Stimulated activated CD4-positive, alpha-beta T cell treated with anti-CD3 and anti-CD28 coated beads, Interleukin-4, amount 100 ng/mL, for 24 hours (primary cell): ENCODE measurements at regions not wholly inside any gene's neighbourhood (a gene's known extent, or its start where the extent isn't known, plus 50 kb on each side); places are given as distances from the start of the nearest gene placed in this dataset.
"Not testable (repeated sequence)": the region's sequence is repeated elsewhere in the genome, so short reads cannot be mapped to it uniquely, and the experiment has no call there.

Experiments used
- DNase-seq: peaks from one replicate; pipeline ENCODE4 v3.0.0-alpha.2; 2020

DNA sequence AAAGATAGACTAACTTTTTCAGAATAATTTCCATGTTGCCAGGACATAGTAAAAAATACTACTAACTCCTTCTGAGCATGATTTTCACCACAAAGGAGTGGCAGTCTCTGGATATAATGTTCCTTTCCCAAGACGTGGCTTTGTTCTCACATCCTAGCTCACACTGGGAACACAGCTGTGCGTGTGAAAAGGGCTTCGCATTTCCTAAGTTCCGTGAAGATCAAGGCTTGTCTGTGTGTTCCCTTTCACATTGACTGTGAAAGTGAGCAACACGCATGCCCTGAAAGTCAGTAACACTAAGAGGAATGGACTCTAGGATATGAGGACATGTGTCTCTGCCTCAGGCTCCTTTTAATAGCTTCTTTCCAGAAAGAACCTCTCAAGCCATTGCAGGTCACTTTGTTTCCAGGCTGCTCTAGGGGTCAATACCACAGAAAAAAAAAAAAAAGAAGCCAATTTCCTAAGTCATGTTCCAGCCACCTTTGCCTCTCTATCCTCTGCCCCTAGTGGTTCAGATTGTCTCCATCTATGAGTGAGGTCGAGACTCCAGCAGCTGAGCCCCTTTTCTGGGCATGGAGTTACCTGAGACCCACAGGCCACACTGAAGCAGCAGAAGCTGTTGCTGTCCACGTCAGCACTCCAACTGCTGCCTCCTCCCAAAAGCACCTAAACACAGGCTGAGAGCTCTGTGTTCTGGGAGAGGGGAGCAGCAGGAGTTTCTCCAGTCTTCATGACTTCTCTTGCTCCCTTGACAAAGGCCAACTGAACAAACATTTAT is 355.9 kb downstream of the RSL24D1 start:
- no peak for DNase-seq

DNA sequence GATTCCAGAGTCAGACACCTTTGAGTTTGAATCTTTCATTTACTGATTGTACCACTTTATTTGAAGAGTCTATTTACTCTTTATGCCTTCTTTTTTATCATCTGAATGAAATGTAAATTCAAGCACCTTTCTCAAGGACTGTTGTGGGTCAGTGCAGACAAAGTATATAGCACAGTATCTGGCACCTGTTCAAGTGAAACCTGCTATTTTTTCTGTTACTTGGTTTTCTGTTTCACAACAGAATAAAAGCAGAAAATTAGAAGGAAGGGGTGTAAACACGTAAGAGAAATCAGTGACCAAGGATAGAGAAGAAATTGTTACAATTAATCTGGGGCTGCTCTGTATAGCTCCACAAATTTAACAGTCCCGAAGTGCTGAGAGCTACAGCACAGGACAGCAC is 357.4 kb downstream of the RSL24D1 start:
- DNase-seq: no peak

DNA sequence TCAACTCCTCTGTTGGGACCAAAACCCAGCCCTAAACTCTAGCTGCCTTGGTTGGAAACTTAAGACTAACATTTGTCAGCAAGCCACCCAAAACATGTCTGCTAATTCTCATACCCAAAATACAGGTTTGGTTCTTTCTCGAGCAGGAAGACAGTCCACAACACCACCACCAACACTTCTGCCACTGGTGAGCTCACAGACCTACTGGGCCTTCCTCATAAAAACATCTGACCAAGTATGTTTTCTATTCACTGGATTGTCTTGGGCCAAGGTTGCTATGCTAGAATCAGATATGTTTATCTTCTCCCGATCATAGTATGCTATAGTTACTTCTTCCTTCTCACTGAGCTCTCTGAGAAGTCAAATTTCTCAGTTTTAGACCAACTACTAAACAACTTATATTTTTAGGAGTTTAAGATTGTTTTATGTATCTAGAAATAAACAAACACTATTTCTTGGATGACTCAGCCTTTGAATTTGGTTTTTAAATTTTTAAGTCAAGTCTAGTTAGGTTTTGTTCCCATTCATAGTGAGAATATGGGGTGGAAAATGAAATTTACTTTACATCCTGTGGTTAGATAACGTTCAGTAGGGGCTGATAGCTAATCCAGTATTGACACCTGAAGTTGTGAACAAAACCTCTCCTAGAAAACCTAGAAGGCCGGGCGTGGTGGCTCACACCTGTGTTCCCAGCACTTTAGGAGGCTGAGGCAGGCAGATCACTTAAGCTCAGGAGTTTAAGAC is 360.5 kb downstream of the RSL24D1 start:
- no peak for DNase-seq

DNA sequence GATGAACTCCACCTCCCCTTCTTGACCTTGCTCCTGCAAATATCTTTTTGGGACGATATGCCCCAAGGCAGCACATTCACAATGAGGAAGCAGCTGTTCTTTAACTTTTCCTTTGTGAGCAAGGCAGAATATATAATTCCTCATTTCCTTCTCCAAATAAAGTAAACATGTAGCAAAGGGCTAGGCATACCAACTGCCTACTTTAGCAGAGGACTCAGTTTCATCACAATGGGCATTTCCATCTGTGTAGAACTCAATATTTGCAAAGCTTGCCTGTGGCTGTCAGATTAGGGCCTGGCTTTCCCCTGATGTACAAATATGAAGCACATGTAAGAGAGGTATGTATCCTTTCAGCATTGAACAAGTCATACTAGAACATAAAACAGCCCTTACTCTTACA is 366.9 kb downstream of the RSL24D1 start:
- DNase-seq: no peak

DNA sequence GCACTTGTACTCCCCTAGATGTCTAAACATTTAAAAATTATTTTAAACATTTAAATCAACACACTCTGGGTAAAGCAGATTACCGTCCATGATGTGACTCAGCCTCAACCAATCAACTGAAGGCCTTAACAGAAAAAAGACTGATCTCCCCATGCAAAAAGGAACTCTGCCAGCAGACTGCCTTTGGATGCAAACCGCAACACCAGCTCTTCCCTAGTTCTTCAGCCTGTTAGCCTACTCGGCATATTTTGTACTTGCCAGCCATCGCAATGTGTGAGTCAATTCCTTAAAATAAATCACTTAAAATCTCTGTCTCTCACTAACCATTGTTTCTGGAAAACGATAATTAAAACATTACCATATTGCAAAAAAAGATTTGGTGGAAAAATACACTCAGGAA is 375.9 kb downstream of the RSL24D1 start:
- DNase-seq: no peak

DNA sequence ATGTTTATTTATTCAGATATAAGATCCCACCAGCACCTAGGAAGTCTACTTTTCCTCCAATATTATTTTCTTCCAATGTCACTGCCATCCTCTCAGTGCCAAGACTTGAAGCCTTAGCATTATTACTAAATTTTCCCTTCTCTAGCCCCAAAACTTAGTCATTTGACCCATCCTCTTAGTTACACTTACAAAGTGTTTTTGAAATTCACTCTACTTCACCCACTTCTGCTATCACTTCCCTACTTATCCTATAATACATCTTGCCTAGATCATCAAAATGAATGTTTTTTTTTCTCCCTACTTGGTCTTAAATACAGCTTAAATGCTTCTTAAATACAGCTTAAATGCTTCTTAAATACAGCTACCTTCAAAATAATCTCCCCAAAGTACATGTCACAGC is 376.6 kb downstream of the RSL24D1 start:
- no peak for DNase-seq

DNA sequence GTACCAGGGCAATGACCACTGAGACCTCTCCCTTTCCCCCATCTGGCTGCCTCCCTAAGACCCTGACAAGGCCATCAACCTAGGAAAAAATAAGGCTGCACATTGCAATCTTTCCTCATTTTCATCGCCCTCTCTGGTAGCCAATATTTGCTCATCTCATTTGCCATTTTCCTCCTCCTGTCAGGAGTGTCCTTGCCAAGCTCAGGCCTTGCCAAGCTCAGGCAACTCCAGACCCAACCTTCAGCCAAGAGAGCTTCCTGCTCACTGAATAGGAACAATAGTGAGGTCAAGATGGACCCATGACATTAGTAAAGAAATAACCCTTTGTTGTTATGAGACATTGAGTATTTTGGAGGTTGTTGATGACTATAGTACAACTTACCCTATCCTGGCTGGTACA is 380.3 kb downstream of the RSL24D1 start:
- DNase-seq: no peak

DNA sequence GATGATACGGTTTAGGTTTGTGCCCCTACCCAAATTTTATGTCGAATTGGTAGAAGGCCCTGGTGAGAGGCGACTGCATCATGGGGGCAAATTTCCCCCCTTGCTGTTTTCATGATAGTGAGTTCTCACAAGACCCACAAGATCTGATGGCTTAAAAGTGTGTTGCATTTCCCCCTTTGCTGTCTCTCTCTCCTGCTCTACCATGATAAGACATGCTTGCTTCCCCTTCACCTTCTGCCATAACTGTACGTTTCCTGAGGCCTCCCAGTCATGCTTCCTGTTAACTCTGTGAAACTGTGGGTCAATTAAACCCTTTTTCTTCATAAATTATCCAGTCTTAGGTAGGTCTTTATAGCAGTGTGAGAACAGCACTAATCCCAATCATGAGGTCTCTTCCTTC is 381.2 kb downstream of the RSL24D1 start:
- DNase-seq: no peak

DNA sequence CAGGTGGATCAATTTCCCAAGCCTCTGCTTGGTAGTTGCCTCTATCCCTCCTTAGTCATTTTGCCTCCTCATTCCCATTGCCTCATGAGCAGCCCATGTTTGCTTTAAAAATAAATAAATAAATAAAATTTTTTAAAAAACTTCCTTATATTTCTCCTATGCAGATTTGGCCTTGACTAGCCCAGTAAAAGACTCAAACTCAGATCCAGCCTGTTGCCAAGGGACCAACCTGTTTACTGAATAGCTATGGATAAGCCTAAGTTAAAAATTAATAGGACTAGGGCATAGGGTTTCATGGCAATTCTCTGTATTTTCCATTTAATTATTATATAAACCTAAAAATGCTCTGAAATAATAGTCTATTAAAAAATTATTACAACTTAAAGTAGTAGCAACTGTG is 384.4 kb downstream of the RSL24D1 start:
- no peak for DNase-seq

DNA sequence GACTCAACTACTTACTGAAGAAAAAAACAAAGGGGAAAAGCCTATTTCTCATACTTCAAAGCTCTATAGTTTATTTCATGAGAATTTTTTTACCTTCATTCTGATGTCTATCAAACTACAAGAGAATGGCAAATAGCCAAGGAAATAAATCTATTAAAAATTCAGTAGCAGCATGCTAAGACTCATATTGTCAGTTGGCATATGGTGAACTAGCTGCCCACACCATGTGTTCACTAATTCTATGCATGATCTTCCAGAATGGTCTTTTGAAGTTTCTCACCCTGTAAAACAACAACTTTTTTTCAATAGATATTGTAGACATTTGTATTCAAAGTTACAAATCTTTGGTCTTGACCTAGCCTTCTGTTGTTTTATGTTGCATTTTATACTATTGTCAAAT is 386.2 kb downstream of the RSL24D1 start:
- DNase-seq: no peak

DNA sequence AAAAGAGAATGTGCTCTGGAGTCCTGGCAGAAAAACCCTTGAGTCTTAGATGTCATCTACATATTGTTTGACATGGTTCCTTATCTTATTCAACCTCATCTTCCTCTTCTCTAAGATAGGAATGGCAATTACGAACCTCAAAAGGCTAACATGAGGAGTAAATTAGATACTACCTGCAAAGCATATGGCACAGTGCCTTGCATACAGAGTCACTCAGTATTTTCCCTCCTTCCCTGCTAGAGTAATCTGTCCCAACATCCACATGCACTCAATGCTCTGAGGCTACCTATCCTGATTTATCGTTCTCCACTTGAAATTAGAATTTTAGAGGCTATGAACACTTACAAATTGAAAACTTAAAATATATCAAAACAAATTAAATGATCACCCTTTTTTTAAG is 386.7 kb downstream of the RSL24D1 start:
- DNase-seq: no peak

DNA sequence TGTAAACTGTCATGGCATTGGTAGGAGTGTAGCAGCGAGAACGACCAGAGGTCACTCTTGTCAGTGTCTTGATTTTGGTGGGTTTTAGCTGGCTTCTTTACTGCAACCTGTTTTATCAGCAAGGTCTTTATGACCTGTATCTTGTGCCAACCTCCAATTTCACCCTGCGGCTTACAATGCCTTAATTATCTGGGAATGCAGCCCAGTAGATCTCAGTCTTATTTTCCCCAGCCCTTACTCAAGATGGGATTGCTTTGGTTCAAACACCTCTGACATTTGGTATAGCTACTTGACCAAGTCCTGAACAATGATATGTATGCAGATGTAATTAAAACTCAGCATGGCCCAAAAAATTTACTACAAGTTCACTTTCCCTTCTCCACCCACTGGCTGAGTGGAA is 388.4 kb downstream of the RSL24D1 start:
- DNase-seq: no peak

DNA sequence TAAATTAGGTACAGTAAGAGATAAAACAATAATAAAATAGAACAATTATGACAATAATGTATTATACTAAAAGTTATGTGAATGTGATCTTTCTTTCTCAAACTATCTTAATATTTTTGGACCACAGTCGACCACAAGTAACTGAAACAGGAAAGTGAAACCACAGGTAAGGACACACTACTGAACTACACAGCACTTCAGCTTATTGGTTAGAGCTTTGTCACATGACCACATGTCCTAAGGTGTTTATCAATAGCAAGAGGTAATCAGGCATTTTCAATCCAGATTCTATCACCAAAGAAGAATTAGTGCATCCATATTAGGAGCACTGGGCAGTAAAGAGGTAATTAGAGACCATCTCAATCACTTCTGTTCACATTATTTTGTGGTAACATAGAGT is 392.8 kb downstream of the RSL24D1 start:
- DNase-seq: no peak

DNA sequence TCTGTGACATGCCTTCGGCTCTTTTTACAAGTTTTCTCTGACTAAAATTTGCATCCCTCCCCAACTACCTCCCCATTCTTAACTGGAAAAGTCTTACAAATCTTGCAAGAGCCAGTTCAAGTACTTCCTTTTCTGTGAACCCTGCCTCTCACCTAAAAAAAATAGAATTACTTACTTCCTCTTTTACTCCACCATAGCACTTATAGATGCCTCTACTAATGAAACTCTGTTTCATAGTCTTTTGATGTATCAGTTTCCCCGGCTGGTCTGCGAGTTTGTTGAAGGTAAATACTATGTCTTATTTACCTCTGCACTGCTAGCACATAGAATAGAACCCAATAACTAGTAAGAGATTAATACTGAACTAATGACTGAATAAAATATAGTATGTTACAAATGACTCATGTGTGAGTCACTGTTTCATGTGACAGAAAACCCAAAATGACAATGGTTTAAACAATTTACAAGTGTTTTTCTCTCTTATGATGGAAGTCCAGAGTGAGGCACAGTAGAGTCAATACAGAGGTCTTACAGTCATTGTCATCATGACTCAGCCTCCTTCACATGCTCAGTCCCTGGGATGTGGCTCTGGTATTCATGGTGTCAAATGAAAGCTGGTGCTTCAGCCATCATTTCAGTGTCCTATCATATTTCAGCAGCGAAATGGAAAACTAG is 393.5 kb downstream of the RSL24D1 start:
- no peak for DNase-seq

DNA sequence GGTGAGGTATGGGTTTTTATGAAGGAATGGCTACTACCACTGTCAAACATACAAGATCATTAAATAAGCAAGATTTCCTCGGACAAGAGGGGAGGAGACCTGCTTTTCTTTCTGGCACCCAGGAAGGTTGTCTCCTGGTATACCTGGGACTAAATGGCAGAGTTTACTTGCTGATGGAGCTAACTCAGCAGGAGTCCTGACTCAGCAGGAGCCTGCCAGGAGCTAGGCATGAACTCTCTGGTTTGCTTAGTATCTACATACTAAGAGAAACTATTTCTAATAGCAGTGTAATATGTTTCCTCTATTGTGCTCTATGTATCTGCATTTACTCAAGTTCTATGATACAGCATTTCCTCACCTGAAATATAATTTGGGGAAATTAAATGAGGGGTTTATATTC is 404.2 kb downstream of the RSL24D1 start:
- no peak for DNase-seq

DNA sequence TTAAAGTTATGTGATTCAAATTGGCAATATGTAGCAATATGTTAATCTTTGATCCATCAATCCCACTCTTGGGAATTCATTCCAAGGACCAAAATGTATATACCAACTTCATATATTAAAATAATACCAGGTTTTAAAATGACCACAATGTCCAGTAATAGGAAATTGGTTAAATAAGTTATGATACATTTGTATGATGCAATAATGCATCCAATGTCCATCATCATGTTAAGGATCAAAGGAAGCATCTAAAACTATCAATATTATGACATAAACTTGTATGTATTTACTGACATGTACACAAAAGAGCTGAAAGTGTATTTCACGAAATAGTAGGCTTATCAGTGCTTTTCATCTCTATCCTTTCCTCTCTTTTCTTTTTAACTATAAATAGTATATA is 406.0 kb downstream of the RSL24D1 start:
- DNase-seq: no peak

DNA sequence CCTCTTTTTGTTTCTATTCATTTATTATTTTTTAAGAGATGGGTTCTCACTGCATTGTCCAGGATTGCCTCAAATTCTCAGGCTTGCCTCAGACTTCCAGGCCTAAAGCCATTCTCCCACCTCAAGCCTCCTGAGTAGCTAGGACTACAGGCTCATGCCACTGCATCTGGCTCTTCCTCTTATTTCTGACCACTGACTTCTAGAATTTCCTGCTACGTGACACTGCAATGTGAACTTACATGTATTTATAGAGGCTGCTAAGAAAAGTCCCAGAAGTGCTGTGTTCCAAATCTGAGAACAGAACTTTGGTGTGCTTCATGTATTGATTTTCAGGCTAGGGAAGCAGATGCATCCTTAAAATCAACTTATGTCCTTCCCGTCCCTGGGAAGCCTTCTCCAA is 407.4 kb downstream of the RSL24D1 start:
- DNase-seq: no peak

DNA sequence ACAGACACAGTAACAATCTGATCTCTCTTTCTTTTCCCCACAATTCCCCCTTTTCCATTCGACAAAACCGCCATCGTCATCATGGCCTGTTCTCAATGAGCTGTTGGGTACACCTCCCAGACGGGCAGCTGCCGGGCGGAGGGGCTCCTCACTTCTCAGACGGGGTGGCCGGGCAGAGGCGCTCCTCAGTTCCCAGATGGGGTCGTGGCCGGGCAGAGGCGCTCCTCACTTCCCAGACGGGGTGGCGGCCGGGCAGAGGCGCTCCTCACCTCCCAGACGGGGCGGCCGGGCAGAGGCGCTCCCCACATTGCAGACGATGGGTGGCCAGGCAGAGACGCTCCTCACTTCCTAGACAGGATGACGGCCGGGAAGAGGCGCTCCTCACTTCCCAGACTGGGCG is 415.5 kb downstream of the RSL24D1 start:
- not testable (repeated sequence) for DNase-seq

DNA sequence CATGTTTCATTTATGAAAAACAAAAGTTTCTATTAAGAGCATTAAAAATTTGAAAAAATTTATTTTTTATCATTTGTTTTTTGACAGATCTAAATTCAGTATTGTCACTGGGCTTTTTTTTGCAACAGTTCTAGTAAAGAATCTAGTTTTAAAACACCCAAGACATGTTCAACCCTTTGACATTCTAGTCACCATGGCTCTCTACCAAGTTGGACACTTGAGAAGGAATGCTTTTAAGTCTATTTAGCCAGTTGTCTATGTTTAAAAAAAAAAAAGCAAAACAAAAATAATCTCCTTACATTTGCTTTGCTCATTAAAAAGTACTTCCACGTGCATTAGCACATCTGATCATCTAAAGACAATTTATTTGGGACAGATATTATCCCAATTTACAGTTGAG is 417.5 kb downstream of the RSL24D1 start:
- DNase-seq: no peak

DNA sequence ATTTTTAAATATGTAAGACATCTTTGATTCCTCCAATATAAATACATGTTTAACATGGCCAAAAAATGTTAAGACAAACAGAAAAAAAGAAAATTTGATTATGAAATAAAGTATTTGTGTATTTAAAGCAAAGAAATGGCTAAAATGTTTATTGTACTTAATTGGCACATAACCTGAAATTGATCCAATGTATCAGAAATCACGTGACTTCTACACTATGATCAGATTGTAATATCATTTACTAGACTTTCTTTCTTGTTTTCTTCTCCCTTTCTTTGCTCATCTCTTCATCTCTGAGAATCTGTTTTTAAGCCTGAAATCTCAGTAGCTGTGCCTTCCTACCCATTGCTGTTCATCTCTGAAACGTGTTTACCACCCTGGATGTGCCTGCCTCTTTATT is 420.3 kb downstream of the RSL24D1 start:
- DNase-seq: no peak

DNA sequence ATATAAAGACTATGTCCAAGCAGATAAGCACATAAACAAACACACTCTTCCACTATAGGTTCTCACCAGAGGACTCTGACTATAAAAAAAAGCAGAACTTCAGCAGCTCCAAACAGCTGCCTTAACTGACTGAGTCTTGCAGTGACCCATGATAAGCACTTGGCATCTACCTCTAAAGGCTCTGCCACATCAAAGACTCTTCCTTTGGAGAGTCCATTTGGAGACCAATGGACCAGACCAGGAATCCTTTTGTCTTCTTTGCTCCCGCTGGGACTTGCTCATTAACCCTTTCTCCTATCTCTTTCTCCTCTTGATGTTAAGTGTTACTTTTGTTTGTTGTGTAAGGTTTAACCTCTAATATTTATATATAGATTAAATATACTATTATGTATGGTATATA is 424.1 kb downstream of the RSL24D1 start:
- no peak for DNase-seq

DNA sequence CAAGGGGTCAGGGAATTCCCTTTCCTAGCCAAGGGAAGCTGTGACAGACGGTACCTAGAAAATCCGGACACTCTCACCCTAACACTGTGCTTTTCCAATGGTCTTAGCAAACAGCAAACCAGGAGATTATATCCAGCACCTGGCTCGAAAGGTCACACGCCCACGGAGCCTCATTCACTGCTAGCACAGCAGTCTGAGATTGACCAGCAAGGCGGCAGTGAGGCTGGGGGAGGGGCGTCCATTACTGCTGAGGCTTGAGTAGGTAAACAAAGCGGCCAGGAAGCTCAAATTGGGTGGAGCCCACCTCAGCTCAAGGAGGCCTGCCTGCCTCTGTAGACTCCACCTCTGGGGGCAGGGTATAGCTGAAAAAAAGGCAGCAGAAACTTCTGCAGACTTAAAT is 447.3 kb downstream of the RSL24D1 start:
- not testable (repeated sequence) for DNase-seq

DNA sequence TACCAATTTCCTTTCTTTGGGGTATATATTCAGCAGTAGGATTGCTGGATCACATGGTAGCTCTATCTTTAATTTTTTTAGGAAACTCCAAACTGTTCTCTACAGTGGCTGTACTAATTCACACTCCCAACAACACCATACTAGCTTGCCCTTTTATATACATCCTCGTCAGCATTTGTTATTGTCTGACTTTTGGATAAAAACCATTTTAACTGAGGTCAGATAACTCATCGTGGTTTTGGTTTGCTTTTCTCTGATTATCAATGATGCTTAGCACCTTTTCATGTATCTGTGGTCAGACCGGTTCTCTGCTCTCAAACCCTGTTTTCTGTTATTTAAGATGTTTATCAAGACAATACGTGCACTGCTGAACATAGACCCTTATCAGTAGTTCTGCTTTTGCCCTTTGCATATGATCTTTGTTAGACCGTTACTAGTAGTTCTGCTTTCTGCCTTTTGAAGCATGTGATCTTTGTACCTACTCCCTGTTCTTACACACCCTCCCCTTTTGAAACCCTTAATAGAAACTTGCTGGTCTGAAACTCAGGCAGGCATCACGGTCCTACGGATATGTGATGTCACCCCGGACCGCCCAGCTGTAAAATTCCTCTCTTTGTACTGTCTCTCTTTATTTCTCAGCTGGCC is 474.3 kb downstream of the RSL24D1 start:
- no peak for DNase-seq

DNA sequence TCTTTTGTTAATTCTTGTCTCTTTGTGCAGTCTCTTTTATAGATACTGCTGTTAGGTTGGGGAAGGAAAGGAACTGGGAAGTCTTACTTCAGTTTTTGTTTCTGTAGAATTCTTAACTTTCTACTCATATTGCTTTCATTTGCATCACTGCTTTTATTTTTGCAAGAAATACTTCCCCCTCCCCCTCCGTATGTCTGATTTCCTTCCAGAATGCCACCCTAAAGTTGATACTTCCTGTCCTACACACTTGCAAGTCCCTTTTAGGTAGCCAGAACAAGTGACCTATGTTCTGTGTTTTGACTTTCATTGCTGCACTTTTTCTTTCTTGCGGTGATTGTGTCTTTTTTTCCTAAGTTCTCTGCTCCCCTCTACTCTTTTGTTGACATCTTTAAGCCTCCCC is 477.4 kb downstream of the RSL24D1 start:
- no peak for DNase-seq
